Neuronal stem cell (in vitro differentiated cells): ENCODE measurements at regions not wholly inside any gene's neighbourhood (a gene's known extent, or its start where the extent isn't known, plus 50 kb on each side); places are given as distances from the start of the nearest gene placed in this dataset.
A peak's percentile ranks its signal among the peaks of the same experiment; 100 is the strongest.

Experiments used
- DNase-seq: peaks from one replicate; pipeline ENCODE4 v3.0.0-alpha.2; 2013; ENCODE audit warnings: low spot score
- H2AFZ ChIP-seq: one replicate; pipeline ENCODE4 v1.6.1; 2013; ENCODE audit warnings: mild to moderate bottlenecking, low read length, inconsistent platforms
- H2AK5ac ChIP-seq: 2 replicates; pipeline ENCODE4 v1.6.1; 2013; ENCODE audit warnings: low read depth, mild to moderate bottlenecking, inconsistent platforms, low read length, moderate library complexity, mixed read lengths
- H2BK120ac ChIP-seq: 2 replicates; pipeline ENCODE4 v1.6.1; 2013; ENCODE audit warnings: low read depth, mild to moderate bottlenecking, inconsistent platforms, low read length, moderate library complexity, mixed read lengths
- H2BK12ac ChIP-seq: one replicate; pipeline ENCODE4 v1.6.1; 2013; ENCODE audit warnings: low read length, inconsistent platforms
- H2BK15ac ChIP-seq: 2 replicates; pipeline ENCODE4 v1.6.1; 2013; ENCODE audit warnings: mild to moderate bottlenecking, low read length, inconsistent platforms, mixed read lengths
- H2BK5ac ChIP-seq: one replicate; pipeline ENCODE4 v1.6.1; 2013; ENCODE audit warnings: inconsistent platforms, mild to moderate bottlenecking, low read length, moderate library complexity
- H3K14ac ChIP-seq: one replicate; pipeline ENCODE4 v1.6.1; 2013; ENCODE audit warnings: low read length, inconsistent platforms
- H3K18ac ChIP-seq: 2 replicates; pipeline ENCODE4 v1.6.1; 2013; ENCODE audit warnings: low read length, inconsistent platforms
- H3K23ac ChIP-seq: 2 replicates; pipeline ENCODE4 v1.6.1; 2013; ENCODE audit warnings: low read depth, mild to moderate bottlenecking, mixed read lengths, low read length, inconsistent platforms; ENCODE audit not compliant: poor library complexity
- H3K27ac ChIP-seq: replicated peaks from 3 replicates; pipeline ENCODE4 v1.5.1; 2013; ENCODE audit warnings: low read length, inconsistent platforms
- H3K27me3 ChIP-seq, 3 experiments: 2 replicates each; pipeline ENCODE4 v1.6.1; 2013; ENCODE audit warnings: low read length in 3 of 3, mild to moderate bottlenecking in 2 of 3, inconsistent platforms in 1 of 3, low read depth in 1 of 3, mixed read lengths in 1 of 3, moderate library complexity in 1 of 3; ENCODE audit not compliant: control insufficient read depth in 3 of 3, insufficient read depth in 3 of 3
- H3K36me3 ChIP-seq, 2 donors: replicated peaks in 1 of 2; 2 replicates each; pipeline ENCODE4 v1.6.1; 2013; ENCODE audit warnings: low read length in 2 of 2; ENCODE audit not compliant: control insufficient read depth in 2 of 2, insufficient read depth in 2 of 2
- H3K4ac ChIP-seq: 2 replicates; pipeline ENCODE4 v1.6.1; 2013; ENCODE audit warnings: inconsistent platforms, mild to moderate bottlenecking, low read length, moderate library complexity
- H3K4me1 ChIP-seq, 2 donors: 1 replicate in 1 of 2; 2 replicates in 1 of 2; pipeline ENCODE4 v1.6.1; 2013; ENCODE audit warnings: low read length in 2 of 2, low read depth in 1 of 2; ENCODE audit not compliant: control insufficient read depth in 2 of 2, insufficient read depth in 1 of 2
- H3K4me2 ChIP-seq: one replicate; pipeline ENCODE4 v1.6.1; 2013; ENCODE audit warnings: mild to moderate bottlenecking, low read length, inconsistent platforms; ENCODE audit not compliant: insufficient read depth, poor library complexity, severe bottlenecking
- H3K4me3 ChIP-seq, 2 donors: 2 replicates each; pipeline ENCODE4 v1.5.1; 2013; ENCODE audit warnings: low read length in 2 of 2, mild to moderate bottlenecking in 2 of 2, inconsistent platforms in 1 of 2, moderate library complexity in 1 of 2
- H3K79me1 ChIP-seq: one replicate; pipeline ENCODE4 v1.6.1; 2013; ENCODE audit warnings: low read depth, mild to moderate bottlenecking, inconsistent platforms, low read length, moderate library complexity
- H3K9ac ChIP-seq: one replicate; pipeline ENCODE4 v1.6.1; 2013; ENCODE audit warnings: mild to moderate bottlenecking, low read depth, low read length, inconsistent platforms; ENCODE audit not compliant: poor library complexity
- H3K9me3 ChIP-seq, 2 donors: replicated peaks in 1 of 2; 2 replicates each; pipeline versions ENCODE3 to v1.6.1; 2013; ENCODE audit warnings: low read length in 2 of 2, mild to moderate bottlenecking in 2 of 2, inconsistent platforms in 1 of 2, low read depth in 1 of 2, mixed read lengths in 1 of 2, moderate library complexity in 1 of 2; ENCODE audit not compliant: control insufficient read depth in 2 of 2, insufficient read depth in 1 of 2
- H4K8ac ChIP-seq: one replicate; pipeline ENCODE4 v1.6.1; 2013; ENCODE audit warnings: low read depth, mild to moderate bottlenecking, inconsistent platforms, low read length, moderate library complexity
- H4K91ac ChIP-seq: one replicate; pipeline ENCODE4 v1.6.1; 2013; ENCODE audit warnings: low read length, low read depth, mild to moderate bottlenecking, inconsistent platforms; ENCODE audit not compliant: poor library complexity
- WGBS, 2 donors: extraction: QIAGEN DNeasy Blood & Tissue Kit; methylation state at CpG; one replicate each; pipeline ENCODE4 v1.1.7; 2013; ENCODE audit warnings: missing lambda C conversion rate in 2 of 2, mixed read lengths in 1 of 2; ENCODE audit not compliant: insufficient read length in 2 of 2, insufficient replicate concordance in 1 of 2; ENCODE audit errors: extremely low coverage in 2 of 2; 5-methylcytosine and 5-hydroxymethylcytosine counted together

GRCh38 chr4:3687538-3687937 is 78.6 kb upstream of the ADRA2C start:
- H3K27ac ChIP-seq: no peak overlapping the region
- H3K36me3 ChIP-seq: no peaks in the 10 kb centered on the region
- DNase-seq: no peak
- H3K4ac ChIP-seq: no peak overlapping the region
- H2BK120ac ChIP-seq: no peak overlapping the region
- WGBS, 2 donors: no CpG with 5 or more reads among the region's 13 CpGs
- no peak overlapping the region for H3K23ac ChIP-seq
- H3K27me3 ChIP-seq: peaks cover 0 to 18% (median 0%) of the 10 kb centered on the region in 3 experiments
- no peak overlapping the region for H2BK12ac ChIP-seq
- no peak overlapping the region for H2AFZ ChIP-seq
- no peaks in the 10 kb centered on the region for H3K9me3 ChIP-seq
- no peak overlapping the region for H2BK15ac ChIP-seq
- H3K18ac ChIP-seq: no peak overlapping the region
- no peak overlapping the region for H4K8ac ChIP-seq
- no peak overlapping the region for H2BK5ac ChIP-seq
- no peak overlapping the region for H3K9ac ChIP-seq
- H3K4me3 ChIP-seq: peak overlapping the region in 1 of 2 donors; percentile 9
- H3K79me1 ChIP-seq: no peaks in the 10 kb centered on the region
- no peak overlapping the region for H2AK5ac ChIP-seq
- no peak overlapping the region for H3K4me2 ChIP-seq
- H4K91ac ChIP-seq: no peak overlapping the region
- no peaks in the 10 kb centered on the region for H3K4me1 ChIP-seq
- H3K14ac ChIP-seq: no peak overlapping the region

- H3K9ac ChIP-seq: no peak overlapping the region
- no peak overlapping the region for H3K4me2 ChIP-seq
- no peak overlapping the region for H2BK12ac ChIP-seq
- H2AK5ac ChIP-seq: no peak overlapping the region
- no peaks in the 10 kb centered on the region for H3K79me1 ChIP-seq
- no peak overlapping the region for H2BK15ac ChIP-seq
- no peak overlapping the region for H3K4me3 ChIP-seq
- no peak overlapping the region for H2AFZ ChIP-seq
- no peak overlapping the region for H3K14ac ChIP-seq
- no peak overlapping the region for H2BK120ac ChIP-seq
- H2BK5ac ChIP-seq: no peak overlapping the region
- H3K9me3 ChIP-seq: no peaks in the 10 kb centered on the region
- H3K18ac ChIP-seq: no peak overlapping the region
- DNase-seq: no peak
- peaks cover 0 to 16% (median 0%) of the 10 kb centered on the region in 3 experiments for H3K27me3 ChIP-seq
- no peak overlapping the region for H3K4ac ChIP-seq
- no CpG with 5 or more reads among the region's 8 CpGs for WGBS, 2 donors
- H4K91ac ChIP-seq: no peak overlapping the region
- no peaks in the 10 kb centered on the region for H3K4me1 ChIP-seq
- no peak overlapping the region for H3K27ac ChIP-seq
- H4K8ac ChIP-seq: no peak overlapping the region
- no peak overlapping the region for H3K23ac ChIP-seq
- H3K36me3 ChIP-seq: no peaks in the 10 kb centered on the region
These were observed 79.4 kb upstream of the ADRA2C start for GRCh38 chr4:3686753-3687152.

GRCh38 chr4:3685081-3685645 is 81.0 kb upstream of the ADRA2C start:
- Histone ChIP-seq H3K23ac (peak overlapping the region; percentile 49), H4K91ac (no peak overlapping the region), H3K36me3 (no peaks in the 10 kb centered on the region), H3K4ac (no peak overlapping the region), H2BK5ac (peak overlapping the region; percentile 77), H3K27me3 (peaks cover 0 to 14% (median 0%) of the 10 kb centered on the region in 3 experiments), H3K4me1 (no peaks in the 10 kb centered on the region), H2BK120ac (no peak overlapping the region), H3K9me3 (no peaks in the 10 kb centered on the region), H3K4me2 (no peak overlapping the region), H3K9ac (no peak overlapping the region), H2AK5ac (peak overlapping the region; percentile 82), H2AFZ (no peak overlapping the region), H3K79me1 (no peaks in the 10 kb centered on the region), H2BK15ac (no peak overlapping the region), H3K18ac (no peak overlapping the region), H2BK12ac (no peak overlapping the region), H3K4me3 (peak overlapping the region in 1 of 2 donors; percentile 29), H3K14ac (peak overlapping the region; percentile 47), H4K8ac (no peak overlapping the region), H3K27ac (no peak overlapping the region)
- DNase-seq: no peak
- WGBS, 2 donors: no CpG with 5 or more reads among the region's 15 CpGs

- Histone ChIP-seq H2AFZ (no peak overlapping the region), H3K27ac (no peak overlapping the region), H3K23ac (no peak overlapping the region), H4K8ac (no peak overlapping the region), H4K91ac (peak overlapping the region; percentile 25), H3K4me1 (no peaks in the 10 kb centered on the region), H3K14ac (peak overlapping the region; percentile 97), H2BK12ac (no peak overlapping the region), H2AK5ac (no peak overlapping the region), H3K36me3 (no peaks in the 10 kb centered on the region), H2BK5ac (no peak overlapping the region), H3K4me2 (no peak overlapping the region), H2BK120ac (no peak overlapping the region), H3K4ac (no peak overlapping the region), H2BK15ac (peak overlapping the region; percentile 93), H3K27me3 (peaks cover 0 to 11% (median 0%) of the 10 kb centered on the region in 3 experiments), H3K4me3 (peak overlapping the region in 1 of 2 donors; percentile 31), H3K9ac (no peak overlapping the region), H3K9me3 (no peaks in the 10 kb centered on the region), H3K79me1 (no peaks in the 10 kb centered on the region), H3K18ac (no peak overlapping the region)
- WGBS, 2 donors: no CpG with 5 or more reads among the region's 8 CpGs
- no peak for DNase-seq
These were observed 81.6 kb upstream of the ADRA2C start for GRCh38 chr4:3684546-3684945.
